GM21515 (cell line): ENCODE measurements at regions not wholly inside any gene's neighbourhood (a gene's known extent, or its start where the extent isn't known, plus 50 kb on each side); places are given as distances from the start of the nearest gene placed in this dataset.
"Not testable (repeated sequence)": the region's sequence is repeated elsewhere in the genome, so short reads cannot be mapped to it uniquely, and the experiment has no call there.

Experiments used
- ATAC-seq: cut with Tn5 transposase; IDR thresholded peaks from one replicate; pipeline ENCODE4 v1.9.1; 2021; ENCODE audit not compliant: unreplicated experiment

DNA sequence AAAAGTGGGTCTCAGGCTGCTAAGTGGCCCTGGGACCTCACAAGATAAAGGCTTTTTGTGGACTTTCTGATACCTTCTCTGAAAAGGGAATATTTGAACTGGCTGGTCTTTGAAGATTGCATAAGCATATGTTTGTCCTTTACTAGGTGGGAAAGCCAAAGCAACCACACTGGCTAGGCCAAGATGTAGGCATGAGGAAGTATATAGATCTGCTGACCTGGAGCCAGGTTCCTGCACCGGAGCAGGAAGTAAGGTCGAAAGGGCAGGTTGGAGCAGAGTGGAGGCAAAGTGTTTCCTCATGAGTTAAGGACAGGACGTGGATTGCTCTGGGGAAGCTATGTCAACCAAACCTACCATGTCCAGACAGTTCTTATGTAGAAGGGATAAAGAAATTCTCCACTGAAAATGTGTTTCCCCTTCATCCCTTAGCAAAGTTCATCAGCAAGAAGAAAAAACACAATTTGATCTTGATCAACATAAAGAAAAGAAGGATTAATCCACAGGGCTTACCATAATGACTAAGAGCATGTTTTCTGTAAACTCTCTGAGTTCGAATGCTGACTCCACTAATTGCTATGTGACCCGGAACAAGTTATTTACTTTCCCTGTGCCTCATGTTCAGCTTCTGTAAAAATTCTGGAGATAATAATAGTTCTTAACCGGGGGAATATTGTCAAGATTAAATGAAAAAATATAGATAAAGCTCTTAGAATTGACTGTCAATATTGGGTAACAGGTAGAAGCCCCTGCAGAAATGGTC, 156.1 kb upstream of the SRD5A2 start:
- ATAC-seq: no peak

DNA sequence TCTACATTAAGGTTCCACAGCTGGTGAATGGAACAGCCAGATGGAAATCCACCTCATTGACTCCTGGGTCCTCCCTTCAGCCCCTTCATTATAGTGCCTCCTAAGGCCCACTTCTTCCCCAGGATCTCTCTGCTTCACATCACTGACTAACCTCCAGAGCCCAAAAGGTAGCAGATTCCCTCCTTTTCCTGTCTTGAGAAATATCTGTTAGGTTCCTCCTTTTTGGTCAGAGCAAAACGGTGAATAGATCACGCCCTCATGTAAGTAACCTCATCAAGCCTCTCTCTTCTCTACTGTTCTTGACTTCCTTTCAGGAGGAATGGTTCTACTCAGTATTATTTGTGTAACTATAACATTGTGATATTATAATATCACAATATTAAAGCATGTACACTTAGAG, 155.0 kb upstream of the SRD5A2 start:
- no peak for ATAC-seq

DNA sequence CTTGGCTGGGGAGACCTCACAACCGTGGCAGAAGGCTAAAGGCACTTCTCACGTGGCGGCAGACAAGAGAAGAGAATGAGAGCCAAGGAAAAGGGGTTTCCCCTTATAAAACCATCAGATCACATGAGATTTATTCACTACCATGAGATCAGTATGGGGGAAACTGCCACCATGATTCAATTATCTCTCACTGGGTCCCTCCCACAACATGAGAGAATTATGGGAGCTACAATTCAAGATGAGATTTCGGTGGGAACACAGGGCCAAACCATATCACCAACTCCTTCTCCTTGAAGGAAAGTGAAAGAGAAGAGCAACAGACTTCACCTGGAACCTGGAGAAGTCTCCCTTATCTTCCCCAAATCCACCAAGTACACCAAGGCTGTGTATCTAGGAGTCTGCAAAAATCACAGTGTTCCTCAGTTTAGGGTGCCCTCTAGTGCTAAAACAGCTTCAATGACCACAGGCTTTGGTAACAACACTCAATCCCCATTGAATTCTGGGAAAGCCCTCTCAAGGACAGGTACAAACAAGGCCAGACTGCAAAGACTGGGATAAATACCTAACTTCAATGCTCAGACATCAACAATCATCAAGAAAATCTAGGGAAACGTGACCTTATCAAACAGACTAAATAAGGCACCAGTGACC, 148.8 kb upstream of the SRD5A2 start:
- ATAC-seq: no peak

DNA sequence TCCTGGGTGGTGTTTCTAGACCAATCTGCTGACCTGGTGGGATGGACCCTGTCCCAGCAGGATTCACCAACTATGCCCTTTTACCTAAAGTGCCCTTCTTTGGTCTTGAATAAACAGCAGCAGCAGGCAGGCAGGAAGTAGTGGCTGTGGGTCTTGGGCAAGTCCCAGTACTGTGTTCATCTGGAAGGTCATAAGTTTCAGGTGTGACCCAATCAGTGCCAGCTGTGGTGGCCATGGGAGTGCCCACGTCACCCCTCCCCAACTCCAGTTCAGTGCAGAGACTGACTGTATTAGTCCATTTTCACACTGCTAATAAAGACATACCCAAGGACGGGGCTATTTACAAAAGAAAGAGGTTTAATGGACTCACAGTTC, 148.3 kb upstream of the SRD5A2 start:
- ATAC-seq: no peak

DNA sequence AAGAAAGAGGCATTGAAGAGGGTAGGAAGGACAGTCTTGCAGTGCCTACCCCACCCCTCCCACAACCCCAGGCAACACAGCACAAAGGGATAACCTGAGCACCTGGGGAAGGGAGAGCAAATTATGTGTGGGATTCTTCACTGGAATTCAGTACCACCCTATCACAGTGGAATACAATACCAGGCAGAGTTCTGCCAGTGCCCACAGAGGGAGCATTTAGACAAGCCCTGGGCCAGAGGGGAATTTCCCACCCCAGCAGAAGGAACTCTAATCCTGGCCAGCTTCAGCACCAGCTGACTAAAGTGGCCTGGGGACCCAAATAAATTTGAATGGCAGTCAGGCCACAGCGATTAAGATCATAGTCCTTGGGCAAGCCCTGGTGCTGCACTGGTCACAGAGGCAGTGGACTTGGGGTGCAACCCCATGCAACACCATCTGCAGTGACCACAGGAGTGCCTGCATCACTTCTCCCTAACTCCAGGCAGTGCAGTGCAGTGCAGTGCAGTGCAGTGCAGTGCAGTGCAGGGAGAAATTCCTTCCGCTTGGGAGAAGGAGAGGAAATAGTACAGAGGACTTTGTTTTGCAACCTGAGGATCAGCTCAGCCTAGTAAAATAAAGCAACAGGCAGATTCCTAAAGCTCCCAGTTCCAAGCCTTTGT, 147.8 kb upstream of the SRD5A2 start:
- ATAC-seq: no peak

DNA sequence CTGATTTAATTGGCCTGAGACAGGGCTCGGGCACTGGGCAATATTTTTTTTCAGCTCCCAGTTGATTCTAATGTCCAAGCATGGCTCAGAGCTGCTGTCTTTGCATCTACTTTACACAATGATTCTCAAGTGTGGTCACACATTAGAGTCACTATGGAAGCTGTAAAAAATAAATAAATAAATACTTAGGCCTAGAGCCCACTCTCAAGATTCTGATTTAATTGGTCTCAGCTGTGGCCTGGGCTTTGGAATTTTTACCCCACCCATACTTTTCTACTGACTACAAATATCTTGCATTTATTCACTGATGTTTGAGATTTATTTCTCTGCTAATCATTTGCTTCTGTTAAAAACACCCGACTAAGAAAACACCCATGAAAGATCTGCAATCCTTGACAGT, 145.7 kb upstream of the SRD5A2 start:
- no peak for ATAC-seq

DNA sequence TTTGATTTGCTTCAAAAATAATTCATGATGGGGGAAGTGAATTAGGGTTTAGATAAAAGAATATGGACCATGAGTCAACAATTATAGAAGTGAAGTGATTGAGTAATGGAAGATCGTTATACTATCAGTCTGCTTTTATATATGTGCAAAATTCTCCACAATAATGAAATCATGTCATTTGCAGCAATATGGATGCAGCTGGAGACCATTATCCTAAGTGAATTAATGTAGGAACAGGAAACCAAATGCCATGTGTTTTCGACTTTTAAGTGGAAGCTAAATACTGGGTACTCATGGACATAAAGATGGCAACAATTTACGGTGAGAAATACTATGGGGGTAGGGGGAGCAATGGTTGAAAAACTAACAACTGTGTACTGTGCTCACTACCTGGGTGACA, 144.7 kb upstream of the SRD5A2 start:
- no peak for ATAC-seq

DNA sequence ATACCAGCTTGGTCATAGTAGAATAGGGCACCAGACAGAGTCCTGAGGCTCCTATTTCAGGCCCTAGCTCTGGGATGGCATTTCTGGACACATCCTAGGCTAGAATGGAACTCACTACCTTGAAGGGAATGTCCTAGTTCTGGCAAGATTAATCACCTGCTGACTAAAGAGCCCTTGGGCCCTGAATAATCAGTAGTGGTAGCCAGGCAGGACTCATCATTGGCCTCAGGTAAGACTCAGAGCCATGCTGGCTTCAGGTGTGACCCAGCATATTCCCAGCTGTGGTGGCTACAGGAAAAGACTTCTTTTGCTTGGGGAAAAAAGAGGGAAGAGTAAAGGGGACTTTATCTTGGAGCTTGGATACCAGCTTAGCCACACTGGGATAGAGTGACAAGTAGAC, 131.0 kb upstream of the SRD5A2 start:
- no peak for ATAC-seq

DNA sequence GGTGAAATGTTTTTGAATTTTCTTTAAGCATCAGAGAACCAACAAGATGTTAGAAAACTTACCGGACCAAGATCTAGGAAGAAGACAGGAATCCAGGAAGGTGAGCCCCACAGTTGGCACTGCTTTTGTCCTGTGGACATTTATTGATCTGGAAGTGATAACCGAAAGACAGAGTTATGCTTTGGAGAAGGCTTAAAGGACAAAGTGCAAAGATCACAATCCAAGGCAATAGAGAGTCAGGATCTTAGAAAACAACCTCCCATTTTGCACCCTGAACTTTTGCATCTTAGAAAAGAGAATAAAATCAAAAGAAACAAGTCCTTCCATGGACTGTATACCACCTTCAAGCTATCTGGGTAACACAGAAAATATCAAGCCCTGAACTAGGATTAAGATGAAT, 129.4 kb upstream of the SRD5A2 start:
- no peak for ATAC-seq

DNA sequence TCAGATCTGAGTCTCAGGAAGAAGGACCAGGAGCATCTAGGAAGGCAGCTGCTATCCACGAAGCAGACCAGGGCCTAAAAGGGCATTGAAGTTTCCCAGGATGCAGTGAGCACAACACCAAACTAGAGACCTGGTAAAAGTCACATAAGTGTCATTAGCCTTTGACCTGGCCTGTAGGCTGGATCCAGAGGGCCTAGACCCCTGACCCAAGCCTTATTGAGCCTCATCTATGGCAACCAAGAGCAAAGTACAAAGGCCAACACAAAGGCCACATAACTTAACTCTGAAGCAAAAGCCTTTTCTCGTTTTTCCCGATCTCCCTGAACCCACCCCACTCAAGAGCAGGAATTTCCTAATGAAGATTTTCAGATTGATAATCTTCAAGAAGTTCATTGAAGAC, 127.3 kb upstream of the SRD5A2 start:
- no peak for ATAC-seq

DNA sequence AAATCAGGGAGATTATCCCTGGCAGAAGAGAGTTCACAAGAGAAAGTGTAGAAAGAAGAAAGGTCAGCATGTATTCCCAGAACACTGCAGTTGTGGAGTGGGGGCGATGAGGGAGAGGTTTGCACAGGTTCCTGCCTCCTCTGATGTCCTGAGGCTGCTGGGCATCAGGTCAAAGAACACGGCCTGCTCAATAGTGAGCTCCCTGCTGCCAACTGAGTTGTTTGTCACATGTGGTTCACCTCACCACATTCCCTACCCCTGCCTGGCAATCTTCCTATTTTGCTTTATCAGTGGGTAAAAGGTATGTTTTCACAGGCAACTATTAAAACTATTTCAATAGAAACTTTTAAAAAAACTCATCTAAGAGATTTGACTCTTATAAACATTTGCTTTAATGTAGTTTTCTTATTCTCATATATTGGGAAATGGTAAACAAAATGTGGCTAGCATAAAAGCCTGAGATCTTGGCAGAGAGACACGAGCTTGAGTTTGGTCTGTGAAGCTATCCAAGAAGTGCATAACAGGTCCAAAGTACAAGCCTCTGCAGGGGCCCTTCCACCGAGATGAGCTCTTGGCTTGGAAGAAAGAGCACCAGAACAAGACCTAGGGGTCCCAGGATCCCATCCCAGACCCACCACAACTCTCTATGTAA, 123.9 kb upstream of the SRD5A2 start:
- no peak for ATAC-seq

DNA sequence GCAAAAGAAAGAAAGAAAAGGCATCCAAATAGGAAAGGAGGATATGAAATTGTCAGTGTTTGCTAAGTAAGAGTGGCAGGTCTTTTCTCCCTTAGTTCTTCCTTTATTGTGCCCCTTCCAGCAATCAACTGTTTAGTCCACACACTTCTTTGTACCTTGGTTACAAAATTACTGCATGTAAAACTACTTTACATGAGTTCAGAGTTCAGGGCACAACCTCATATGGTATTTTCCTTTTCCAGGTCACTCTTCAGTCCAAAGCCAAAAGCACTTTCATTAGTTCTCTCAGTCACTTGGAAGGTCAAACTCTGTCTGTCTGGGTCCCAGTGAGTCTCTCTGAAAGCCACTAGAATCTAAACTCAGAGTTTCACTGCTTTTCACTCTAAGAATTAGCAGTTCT, 122.5 kb upstream of the SRD5A2 start:
- ATAC-seq: no peak

DNA sequence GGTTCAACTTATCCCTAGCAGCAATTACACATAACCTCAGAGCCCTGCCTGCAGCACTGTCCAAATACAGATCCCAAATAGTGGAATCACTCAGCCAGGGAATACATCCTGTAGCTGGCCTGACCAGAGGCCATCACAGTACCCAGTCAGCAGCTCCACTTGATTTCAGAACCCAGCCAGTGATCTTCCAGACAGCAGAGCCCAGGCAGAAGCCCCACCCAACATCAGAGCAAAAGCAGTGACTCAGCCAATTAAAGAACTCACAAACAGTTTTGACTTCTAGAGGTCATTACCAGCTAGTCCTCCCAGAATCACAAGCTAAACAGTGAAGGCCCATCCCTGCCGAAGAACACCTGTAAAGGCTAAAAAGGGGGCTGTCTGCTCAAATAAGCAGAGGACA, 118.0 kb upstream of the SRD5A2 start:
- ATAC-seq: no peak

DNA sequence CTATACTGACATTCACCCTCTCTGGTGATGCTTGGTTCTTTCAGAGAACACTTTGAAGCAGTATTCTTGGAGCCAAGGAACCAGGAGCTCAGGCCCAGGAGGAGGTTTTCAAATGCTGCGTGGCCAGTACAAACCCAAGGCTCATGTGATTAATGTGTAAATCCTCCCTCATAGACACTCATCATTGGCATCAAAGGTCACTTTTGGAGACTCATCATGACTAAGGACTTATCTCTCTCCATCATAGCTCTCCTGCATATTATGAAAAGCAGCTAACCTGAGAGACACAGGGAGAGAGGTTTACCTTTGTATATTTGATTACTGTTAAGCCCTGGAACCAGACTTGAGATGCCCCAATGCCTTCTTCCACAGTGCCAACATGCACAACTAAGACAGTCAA, 115.3 kb upstream of the SRD5A2 start:
- no peak for ATAC-seq

DNA sequence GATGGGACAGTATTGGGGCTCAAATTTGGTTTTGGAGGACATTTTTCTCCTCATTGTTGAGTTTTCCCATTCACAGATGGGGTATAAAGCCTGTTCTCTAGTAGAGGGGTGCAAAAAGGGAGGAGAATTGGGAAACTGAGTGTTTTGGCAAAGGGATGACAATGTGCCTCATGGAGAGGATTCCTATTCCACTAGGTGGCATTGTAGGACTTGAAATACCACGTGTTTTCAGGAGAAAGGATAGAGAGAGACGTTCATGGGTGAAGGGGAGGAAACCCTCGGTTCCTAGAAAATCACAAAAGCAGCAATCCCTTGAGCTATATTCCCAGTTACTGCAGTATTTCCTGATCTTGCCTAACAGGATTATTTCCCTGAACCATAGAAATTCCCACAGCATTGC, 113.7 kb upstream of the SRD5A2 start:
- no peak for ATAC-seq

DNA sequence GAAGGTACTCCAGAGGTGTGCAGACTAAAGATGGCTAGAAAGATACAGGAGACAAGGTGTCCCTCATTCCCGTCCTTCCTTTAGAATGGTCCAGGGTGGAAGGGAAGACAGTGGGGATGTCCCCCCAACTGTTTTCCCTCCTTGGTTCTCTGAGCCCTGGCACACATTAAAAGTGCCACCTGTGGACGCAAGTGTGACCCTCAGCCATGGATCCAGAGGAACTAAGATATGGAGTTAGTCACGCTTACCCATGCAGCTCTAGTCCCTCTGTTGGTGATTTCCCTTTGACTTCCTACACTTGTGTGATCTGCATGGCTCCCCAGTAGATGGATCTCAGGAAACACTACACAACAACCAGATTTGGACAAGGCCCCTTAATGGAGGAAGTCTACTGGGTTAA, 113.1 kb upstream of the SRD5A2 start:
- no peak for ATAC-seq

DNA sequence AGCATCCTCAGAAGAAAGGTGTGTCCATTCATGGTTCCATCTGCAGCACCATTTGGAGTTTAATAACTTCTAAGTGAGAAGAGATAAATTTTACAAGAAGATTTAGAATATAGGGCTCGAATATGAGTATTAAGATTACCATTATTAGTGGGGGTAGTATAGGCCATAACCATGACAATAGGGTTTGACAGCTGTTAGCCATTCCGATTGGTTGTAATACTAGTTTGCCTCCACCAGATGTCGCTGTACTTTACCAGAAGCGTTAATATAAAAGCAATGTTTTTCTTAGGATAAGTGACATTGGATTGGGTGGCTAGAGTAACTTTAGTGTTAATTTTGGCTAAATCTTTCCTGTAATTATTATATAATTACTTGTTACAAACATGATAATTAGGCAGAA, 107.5 kb upstream of the SRD5A2 start:
- ATAC-seq: no peak

DNA sequence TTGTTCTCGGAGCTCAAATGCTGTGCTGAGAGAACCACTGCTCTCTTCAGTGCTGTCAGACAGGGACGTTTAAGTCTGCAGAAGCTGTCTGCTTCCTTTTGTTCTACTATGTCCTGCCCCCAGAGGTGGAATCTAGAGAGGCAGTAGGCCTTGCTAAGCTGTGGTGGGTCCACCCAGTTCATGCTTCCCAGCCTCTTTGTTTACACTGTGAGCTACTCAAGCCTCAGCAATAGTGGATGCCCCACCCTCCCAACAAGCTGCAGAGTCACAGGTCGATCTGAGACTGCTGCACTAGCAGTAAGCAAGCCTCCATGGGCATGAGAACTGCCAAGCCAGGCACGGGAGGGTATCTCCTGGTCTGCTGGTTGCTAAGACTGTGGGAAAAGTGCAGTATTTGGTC, 102.8 kb upstream of the SRD5A2 start:
- ATAC-seq: not testable (repeated sequence)

DNA sequence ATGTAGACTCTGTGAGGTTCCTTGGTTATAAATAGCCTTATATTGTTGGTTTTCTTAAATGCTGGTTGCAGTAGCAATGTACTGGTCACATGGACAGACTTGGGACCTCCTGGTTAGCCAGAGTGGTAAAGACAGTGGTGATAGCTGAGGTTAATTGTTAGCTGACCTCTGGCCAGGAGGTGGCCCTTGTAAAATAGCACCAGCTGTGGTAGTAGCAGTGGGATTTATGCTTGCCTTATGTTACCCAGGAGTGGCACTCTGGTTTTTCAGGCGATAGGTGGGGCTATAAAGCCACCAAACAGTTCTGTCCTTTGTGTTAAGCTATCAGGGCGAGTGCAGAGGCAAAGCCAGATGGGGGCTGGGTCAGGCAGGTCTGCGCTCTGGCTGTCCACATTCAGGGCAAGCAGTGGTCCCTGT, 94.8 kb upstream of the SRD5A2 start:
- ATAC-seq: no peak

DNA sequence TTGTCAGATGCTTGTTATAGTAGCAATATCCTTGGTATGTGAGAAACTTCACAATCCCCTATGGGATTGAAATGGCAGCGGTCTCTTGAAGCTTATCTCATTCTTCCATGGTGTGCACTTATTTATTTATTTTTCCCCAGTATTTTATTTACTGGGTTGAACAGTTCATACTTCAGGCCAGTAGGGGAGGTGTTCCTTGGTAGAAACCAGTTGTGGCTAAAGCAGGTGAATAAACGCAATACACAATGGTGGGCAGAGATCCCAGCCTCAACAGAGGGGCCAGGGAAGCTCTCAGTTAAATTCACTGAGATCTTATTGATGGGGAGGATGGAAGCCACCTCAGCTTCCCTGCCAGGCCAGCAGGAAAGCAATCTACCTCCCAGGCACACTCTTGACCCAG, 93.7 kb upstream of the SRD5A2 start:
- ATAC-seq: no peak

DNA sequence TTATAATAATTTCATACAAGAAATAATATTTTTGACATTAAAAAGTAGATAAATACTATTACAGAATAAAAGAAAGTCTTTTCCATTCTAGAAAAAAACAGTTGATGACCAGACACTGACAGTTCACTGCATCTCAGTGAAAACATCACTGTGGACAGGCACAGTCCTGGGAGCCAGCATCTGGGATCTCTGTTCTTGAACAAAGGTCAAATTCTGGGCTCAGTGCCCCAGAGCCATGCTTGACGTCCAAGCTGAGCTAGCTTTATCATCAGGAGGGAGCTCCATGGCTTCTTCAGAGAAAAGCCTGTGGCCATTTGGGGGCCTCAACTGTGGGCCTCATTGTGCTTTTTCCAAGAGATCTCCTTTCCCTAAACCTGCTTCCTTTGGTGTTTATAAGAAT, 86.1 kb upstream of the SRD5A2 start:
- no peak for ATAC-seq
